HCT116 (cell line): ENCODE measurements at regions not wholly inside any gene's neighbourhood (a gene's known extent, or its start where the extent isn't known, plus 50 kb on each side); places are given as distances from the start of the nearest gene placed in this dataset.

Experiments used
- ATF3 ChIP-seq: IDR thresholded peaks from 2 replicates; pipeline ENCODE4 v1.6.1; 2012
- CEBPB ChIP-seq: IDR thresholded peaks from 2 replicates; pipeline ENCODE4 v1.6.1; 2012; ENCODE audit warnings: low read depth
- EGR1 ChIP-seq: IDR thresholded peaks from 2 replicates; pipeline ENCODE4 v1.6.1; 2012; ENCODE audit warnings: low read depth
- EZH2 ChIP-seq: fragments of 200-600 bp; sonication (generic); IDR thresholded peaks from 2 replicates; pipeline ENCODE4 v1.6.1; 2017; ENCODE audit warnings: antibody characterized with exemption, mixed run types
- EZH2phosphoT487 ChIP-seq: fragments of 200-600 bp; IDR thresholded peaks from 2 replicates; pipeline ENCODE4 v1.6.1; 2018; ENCODE audit warnings: antibody characterized with exemption, borderline replicate concordance
- JUND ChIP-seq: IDR thresholded peaks from 2 replicates; pipeline ENCODE4 v1.6.1; 2012
- POLR2A ChIP-seq: IDR thresholded peaks from 2 replicates; pipeline ENCODE4 v1.7.0; 2011; ENCODE audit warnings: borderline replicate concordance; ENCODE audit not compliant: insufficient read depth, insufficient read length; ENCODE audit errors: extremely low read depth
- POLR2AphosphoS5 ChIP-seq: IDR thresholded peaks from 2 replicates; pipeline ENCODE4 v1.6.1; 2011; ENCODE audit warnings: mild to moderate bottlenecking, low read depth, low read length, moderate library complexity
- SIN3A ChIP-seq: IDR thresholded peaks from 2 replicates; pipeline ENCODE4 v1.6.1; 2012; ENCODE audit warnings: low read depth
- YY1 ChIP-seq: IDR thresholded peaks from 2 replicates; pipeline ENCODE4 v1.6.1; 2011; ENCODE audit warnings: low read length, low read depth, moderate library complexity, mild to moderate bottlenecking; ENCODE audit not compliant: insufficient replicate concordance; ENCODE audit errors: extremely low read depth
- ZFX ChIP-seq: fragments of 450-650 bp; IDR thresholded peaks from 2 replicates; pipeline ENCODE4 v1.6.1; 2017
- ZNF274 ChIP-seq: fragments of 200-500 bp; sonication (Bioruptor generic); IDR thresholded peaks from 2 replicates; pipeline ENCODE4 v1.6.1; 2014; ENCODE audit warnings: mild to moderate bottlenecking, low read depth, low read length, inconsistent platforms
- TF ChIP-seq, protein P1 (sequence below), 3 experiments: fragments of 200-600 bp in 1 of 3; sonication (generic) in 1 of 3; IDR thresholded peaks in 2 of 3; conservative IDR thresholded peaks in 1 of 3; 2 replicates each; pipeline ENCODE4 v1.5.1; 2012 to 2017; ENCODE audit warnings: low read depth in 2 of 3, low read length in 2 of 3, antibody characterized with exemption in 1 of 3, borderline replicate concordance in 1 of 3, control low read depth in 1 of 3, mild to moderate bottlenecking in 1 of 3, mixed read lengths in 1 of 3, mixed run types in 1 of 3, moderate library complexity in 1 of 3; ENCODE audit not compliant: insufficient read depth in 1 of 3
- TF ChIP-seq, protein P2 (sequence below): IDR thresholded peaks from 2 replicates; pipeline ENCODE4 v1.6.1; 2012; ENCODE audit warnings: low read depth

DNA sequence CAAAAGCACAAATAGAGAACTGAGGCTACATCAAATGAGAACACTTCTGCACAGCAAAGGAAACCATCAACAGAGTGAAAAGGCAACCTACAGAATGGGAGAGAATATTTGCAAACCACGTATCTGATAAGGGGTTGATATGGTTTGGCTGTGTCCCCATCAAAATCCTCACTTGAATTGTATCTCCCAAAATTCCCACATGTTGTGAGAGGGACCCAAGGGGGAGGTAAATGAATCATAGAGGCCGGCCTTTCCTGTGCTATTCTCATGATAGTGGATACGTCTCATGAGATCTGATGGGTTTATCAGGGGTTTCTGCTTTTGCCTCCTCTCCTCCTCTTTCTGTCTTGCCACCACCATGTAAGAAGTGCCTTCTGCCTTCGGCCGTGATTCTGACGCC lies 120.6 kb upstream of the FRMD4A start:
- TF ChIP-seq, protein P1, sequence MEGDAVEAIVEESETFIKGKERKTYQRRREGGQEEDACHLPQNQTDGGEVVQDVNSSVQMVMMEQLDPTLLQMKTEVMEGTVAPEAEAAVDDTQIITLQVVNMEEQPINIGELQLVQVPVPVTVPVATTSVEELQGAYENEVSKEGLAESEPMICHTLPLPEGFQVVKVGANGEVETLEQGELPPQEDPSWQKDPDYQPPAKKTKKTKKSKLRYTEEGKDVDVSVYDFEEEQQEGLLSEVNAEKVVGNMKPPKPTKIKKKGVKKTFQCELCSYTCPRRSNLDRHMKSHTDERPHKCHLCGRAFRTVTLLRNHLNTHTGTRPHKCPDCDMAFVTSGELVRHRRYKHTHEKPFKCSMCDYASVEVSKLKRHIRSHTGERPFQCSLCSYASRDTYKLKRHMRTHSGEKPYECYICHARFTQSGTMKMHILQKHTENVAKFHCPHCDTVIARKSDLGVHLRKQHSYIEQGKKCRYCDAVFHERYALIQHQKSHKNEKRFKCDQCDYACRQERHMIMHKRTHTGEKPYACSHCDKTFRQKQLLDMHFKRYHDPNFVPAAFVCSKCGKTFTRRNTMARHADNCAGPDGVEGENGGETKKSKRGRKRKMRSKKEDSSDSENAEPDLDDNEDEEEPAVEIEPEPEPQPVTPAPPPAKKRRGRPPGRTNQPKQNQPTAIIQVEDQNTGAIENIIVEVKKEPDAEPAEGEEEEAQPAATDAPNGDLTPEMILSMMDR (IDR thresholded peaks at IDR 0.05 in 2 of 3, conservative IDR thresholded peaks at IDR 0.05 in 1 of 3; ENCODE audit: borderline replicate concordance in 1 of 3, insufficient read depth in 1 of 3, low read depth in 2 of 3, low read length in 2 of 3) = no peak
- TF ChIP-seq POLR2A (no peak), EGR1 (no peak), POLR2AphosphoS5 (no peak), JUND (no peak), ZNF274 (no peak), CEBPB (no peak), ATF3 (no peak), SIN3A (no peak), YY1 (no peak), EZH2 (no peak), ZFX (no peak), EZH2phosphoT487 (no peak)
- TF ChIP-seq, protein P2, sequence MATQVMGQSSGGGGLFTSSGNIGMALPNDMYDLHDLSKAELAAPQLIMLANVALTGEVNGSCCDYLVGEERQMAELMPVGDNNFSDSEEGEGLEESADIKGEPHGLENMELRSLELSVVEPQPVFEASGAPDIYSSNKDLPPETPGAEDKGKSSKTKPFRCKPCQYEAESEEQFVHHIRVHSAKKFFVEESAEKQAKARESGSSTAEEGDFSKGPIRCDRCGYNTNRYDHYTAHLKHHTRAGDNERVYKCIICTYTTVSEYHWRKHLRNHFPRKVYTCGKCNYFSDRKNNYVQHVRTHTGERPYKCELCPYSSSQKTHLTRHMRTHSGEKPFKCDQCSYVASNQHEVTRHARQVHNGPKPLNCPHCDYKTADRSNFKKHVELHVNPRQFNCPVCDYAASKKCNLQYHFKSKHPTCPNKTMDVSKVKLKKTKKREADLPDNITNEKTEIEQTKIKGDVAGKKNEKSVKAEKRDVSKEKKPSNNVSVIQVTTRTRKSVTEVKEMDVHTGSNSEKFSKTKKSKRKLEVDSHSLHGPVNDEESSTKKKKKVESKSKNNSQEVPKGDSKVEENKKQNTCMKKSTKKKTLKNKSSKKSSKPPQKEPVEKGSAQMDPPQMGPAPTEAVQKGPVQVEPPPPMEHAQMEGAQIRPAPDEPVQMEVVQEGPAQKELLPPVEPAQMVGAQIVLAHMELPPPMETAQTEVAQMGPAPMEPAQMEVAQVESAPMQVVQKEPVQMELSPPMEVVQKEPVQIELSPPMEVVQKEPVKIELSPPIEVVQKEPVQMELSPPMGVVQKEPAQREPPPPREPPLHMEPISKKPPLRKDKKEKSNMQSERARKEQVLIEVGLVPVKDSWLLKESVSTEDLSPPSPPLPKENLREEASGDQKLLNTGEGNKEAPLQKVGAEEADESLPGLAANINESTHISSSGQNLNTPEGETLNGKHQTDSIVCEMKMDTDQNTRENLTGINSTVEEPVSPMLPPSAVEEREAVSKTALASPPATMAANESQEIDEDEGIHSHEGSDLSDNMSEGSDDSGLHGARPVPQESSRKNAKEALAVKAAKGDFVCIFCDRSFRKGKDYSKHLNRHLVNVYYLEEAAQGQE = no peak
